Middle frontal gyrus (tissue), 1 donor: ENCODE measurements at regions not wholly inside any gene's neighbourhood (a gene's known extent, or its start where the extent isn't known, plus 50 kb on each side); places are given as distances from the start of the nearest gene placed in this dataset.
"Not testable (repeated sequence)": the region's sequence is repeated elsewhere in the genome, so short reads cannot be mapped to it uniquely, and the experiment has no call there.

ENCODE experiments used
- DNase-seq: peaks from one replicate; pipeline ENCODE4 v3.0.0-alpha.2; 2015; ENCODE audit warnings: low spot score; ENCODE audit errors: extremely low spot score

GRCh38 chr4:20050768-20051167 is 200.9 kb upstream of the SLIT2 start:
- DNase-seq = no peak

DNA sequence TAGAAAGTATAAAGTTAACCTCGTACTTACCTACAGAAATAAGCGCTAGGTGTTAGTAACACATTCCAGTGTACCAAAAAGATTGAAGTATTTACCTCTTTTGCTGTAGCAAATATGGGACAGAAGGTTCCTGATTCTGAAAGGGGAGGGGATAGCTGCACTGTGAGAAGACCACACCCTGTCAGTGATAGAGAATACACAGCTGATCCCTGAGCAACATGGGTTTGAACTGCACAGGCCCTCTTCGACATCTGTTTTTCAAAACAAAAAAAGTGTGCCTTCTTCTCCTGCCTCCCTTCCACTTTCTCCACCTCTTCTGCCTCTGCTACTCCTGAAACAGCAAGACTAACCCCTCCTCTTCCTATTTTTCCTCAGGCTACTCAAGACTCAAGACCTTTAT is 201.8 kb upstream of the SLIT2 start:
- DNase-seq = no peak

DNA sequence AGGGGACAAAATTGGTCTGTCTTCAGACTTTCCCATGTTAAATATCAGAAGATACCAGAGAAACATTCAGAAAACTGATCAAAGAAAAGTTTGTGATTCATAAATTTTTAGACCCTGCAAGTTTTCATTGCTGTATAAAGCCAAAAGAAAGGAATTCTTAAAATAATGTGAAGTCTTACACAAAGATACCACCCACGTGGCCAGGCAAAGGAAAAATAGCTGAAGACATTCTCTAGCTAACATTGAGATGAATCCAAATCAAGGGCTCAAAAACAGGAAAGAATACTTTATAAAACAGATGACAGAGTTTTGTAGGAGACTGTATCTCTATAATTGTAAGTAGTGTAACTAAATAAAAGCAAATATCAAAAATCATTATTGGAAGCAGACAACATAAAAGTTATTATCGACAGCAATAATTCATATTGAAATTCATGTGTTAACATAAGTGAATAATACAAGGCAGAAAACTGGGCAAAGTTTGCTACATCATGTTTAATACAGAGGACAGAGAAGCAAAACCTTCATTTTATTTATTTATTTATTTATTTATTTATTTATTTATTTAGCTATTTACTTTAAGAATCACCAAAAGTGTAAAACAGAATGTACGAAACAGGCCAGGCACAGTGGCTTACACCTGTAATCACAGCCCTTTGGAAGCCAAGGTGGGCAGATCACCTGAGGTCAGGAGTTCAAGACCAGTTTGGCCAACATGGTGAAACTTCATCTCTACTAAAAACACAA is 204.6 kb upstream of the SLIT2 start:
- no peak for DNase-seq

DNA sequence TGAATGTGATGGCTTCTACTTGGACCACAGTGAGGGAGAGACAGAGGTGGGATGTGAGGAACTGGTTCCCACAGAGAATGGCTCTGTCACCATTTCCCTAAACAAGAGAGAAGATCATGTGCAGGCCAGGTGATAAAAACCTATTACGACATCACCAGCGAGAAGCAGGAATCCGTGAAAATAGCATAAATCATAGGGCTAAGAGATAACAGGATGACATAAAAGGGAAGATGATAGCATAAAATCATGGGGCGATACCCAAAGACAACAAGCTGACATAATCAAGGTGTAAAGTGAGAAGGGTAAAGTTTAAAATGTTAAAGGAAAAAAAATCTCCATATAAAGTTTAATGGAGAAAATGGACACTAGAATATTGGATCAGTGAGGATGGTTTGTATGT is 205.5 kb upstream of the SLIT2 start:
- no peak for DNase-seq

GRCh38 chr4:20044966-20045365 is 206.7 kb upstream of the SLIT2 start:
- no peak for DNase-seq

DNA sequence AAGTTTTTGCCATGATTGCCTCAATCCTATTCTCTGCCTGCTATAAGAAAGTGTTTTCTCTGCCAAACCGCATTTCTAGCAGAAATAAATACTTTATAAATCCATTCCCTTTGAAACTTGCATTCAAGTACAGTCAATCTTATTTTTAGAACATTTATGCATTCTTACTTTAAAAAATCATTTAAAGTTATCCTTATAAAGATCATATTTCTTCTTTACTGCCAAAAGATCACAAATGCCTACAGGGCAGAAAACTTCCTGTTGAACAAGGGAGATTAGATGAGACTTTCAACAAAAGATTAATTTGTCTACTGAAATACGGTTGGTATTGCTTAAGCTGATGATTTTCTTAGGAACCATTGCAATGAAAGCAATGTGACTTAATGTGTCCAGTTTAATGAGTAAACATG is 207.2 kb upstream of the SLIT2 start:
- DNase-seq = no peak

DNA sequence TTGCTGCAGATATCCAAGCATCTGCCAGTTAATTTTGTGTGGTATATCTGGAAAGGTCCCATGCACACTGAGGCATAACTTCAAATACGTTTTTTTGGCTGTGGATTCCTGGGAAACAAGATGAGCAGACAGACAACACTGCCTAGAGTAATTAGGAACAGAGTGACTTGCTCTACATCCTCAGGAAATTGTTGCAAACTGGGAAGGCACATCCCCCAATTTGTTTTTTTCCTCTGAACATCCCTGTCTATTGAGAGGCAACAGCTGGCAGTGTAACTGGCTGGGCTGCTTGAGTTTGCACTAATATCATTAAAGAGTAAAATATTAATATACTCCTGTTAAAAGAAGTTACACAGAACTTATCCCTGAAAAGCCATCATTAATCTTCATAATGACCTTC is 207.7 kb upstream of the SLIT2 start:
- DNase-seq = no peak

DNA sequence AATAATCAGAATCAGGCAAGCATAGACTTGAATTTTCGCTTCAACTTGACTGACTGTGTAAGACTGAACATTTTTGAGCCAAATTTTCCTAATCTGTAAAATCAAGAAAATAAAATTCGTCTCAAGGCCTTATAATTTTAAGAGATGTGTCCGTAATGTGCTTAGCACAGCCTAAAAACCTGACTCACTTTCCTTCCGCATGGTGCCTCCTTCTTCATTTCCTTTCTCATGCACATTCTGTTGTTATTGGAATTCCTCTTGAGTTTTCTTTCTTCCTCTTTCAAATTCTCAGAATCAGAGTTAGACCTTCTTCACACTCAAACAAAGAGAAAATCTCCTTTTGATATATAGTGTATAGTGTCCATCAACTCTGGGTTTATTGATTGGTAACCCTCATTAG is 208.9 kb upstream of the SLIT2 start:
- DNase-seq = no peak

- DNase-seq = no peak
Observed at GRCh38 chr4:20041839-20042407, 209.8 kb upstream of the SLIT2 start.

DNA sequence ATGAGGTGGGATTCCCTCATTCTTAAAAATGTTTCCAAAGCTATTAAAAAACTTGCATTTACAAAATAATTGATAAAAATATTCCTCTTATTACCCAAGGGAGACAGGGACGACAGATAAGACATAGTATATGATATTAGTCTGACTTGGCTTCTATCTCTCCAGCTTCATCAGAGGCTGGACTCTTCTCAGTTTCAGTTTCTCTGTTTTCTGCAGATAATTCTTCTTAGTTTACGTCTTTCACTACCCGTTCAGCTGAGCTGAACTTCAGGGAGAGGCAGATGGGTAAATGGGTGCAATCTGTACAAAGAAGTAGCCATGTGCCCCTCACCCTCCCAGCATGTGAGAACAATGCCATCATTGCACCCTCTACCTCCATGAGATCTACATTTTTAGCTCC is 214.0 kb upstream of the SLIT2 start:
- no peak for DNase-seq

- DNase-seq = no peak
Observed at GRCh38 chr4:20030108-20030507, 221.6 kb upstream of the SLIT2 start.

GRCh38 chr4:20028645-20029044 is 223.1 kb upstream of the SLIT2 start:
- DNase-seq = no peak

DNA sequence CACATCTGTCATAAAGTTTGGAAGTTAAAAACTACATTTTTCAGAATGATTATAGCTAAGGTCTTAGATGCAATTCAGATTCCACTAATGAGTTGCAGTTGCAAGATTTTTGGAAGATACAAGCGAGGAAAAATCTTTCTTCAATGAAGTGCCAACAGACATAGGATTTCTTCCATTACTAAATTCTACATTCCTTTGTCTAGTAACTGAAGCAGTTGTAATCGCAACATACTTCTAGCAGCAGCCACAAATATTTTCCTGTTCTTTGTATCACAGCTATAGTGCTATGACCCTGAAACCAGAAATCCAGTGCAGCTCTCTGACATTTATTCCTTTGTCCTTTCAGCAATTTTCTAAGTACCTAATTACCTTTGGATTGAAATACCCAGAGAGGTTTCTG is 225.2 kb upstream of the SLIT2 start:
- no peak for DNase-seq

DNA sequence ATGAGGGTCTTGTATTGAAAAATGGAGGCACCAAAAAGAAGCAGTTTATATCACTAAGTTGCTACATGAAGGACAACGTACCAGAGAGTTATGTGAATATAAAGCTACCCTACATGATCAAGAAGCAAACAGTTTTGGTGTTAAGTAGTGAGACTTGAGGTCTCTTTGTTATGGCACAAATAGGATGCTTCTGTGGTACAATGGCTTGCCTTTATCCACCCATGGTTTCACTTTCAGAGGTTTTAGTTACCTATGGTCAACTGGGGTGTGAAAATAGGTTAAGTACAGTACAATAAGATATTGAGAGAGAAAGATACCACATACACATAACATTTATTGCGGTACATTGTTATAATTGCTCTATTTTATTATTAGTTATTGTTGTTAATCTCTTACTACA is 229.2 kb upstream of the SLIT2 start:
- DNase-seq = no peak

GRCh38 chr4:20020056-20020455 is 231.6 kb upstream of the SLIT2 start:
- no peak for DNase-seq

GRCh38 chr4:20019310-20020015 is 232.2 kb upstream of the SLIT2 start:
- DNase-seq = no peak

GRCh38 chr4:20017777-20018115 is 234.0 kb upstream of the SLIT2 start:
- no peak for DNase-seq

DNA sequence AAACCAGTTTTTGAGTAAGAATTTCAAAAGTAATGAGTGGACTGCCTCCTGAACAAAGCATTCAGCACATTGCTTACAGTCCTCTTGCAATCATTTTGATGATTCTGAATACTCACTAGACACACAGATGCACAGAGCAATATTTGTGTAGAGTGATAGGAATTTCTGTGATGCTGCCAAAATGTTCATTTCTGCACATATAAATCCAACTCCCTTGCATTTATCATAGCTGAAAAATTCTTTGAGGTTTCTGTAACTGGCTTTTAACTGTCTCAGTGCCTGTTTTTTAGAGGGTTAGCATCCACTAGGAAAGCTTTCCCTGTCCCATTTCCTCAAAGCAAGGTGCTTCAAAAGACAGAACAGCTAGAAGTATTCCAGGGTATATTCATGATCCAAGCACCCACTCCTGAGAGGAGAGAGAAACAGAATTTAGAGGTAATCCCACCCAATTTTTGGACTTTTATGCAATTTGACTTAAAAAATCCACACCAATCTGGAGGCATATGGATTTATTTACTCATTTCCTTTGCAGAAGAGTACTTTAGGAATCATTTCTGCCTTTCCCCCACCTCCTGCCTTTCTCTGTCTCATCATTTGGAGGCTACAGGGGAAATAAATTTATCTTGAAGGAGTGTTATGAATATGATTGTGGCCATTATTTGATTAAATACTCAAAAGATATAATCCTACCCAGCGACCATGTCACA is 234.5 kb upstream of the SLIT2 start:
- DNase-seq = no peak

GRCh38 chr4:20015636-20016224 is 236.0 kb upstream of the SLIT2 start:
- DNase-seq = no peak

- DNase-seq = not testable (repeated sequence)
Observed at GRCh38 chr4:20003836-20004558, 247.7 kb upstream of the SLIT2 start.

GRCh38 chr4:19999775-20000414 is 251.8 kb upstream of the SLIT2 start:
- no peak for DNase-seq
